H9 (cell line): ENCODE measurements at regions not wholly inside any gene's neighbourhood (a gene's known extent, or its start where the extent isn't known, plus 50 kb on each side); places are given as distances from the start of the nearest gene placed in this dataset.

Source experiments
- DNase-seq: peaks from one replicate; pipeline ENCODE4 v3.0.0-alpha.2; 2017
- H2AFZ ChIP-seq: one replicate; pipeline ENCODE4 v1.6.1; 2013; ENCODE audit warnings: mild to moderate bottlenecking, low read length, control low read depth, moderate library complexity
- H2AK5ac ChIP-seq: 2 replicates; pipeline ENCODE4 v1.6.1; 2013; ENCODE audit warnings: low read length, control low read depth, mixed read lengths; ENCODE audit not compliant: insufficient read length
- H2BK120ac ChIP-seq: one replicate; pipeline ENCODE4 v1.6.1; 2013; ENCODE audit warnings: low read depth, mild to moderate bottlenecking, low read length, control low read depth, inconsistent platforms; ENCODE audit not compliant: poor library complexity, severe bottlenecking
- H2BK12ac ChIP-seq: 2 replicates; pipeline ENCODE4 v1.6.1; 2013; ENCODE audit warnings: low read length, control low read depth, mixed read lengths, low read depth; ENCODE audit not compliant: insufficient read length
- H2BK15ac ChIP-seq: 2 replicates; pipeline ENCODE4 v1.6.1; 2013; ENCODE audit warnings: low read depth, low read length, control low read depth
- H2BK20ac ChIP-seq: one replicate; pipeline ENCODE4 v1.6.1; 2013; ENCODE audit warnings: low read depth, mild to moderate bottlenecking, low read length, control low read depth, inconsistent platforms; ENCODE audit not compliant: poor library complexity, severe bottlenecking
- H2BK5ac ChIP-seq: 2 replicates; pipeline ENCODE4 v1.6.1; 2013; ENCODE audit warnings: low read length, control low read depth, mixed read lengths; ENCODE audit not compliant: insufficient read length
- H3K14ac ChIP-seq: 2 replicates; pipeline ENCODE4 v1.6.1; 2013; ENCODE audit warnings: low read length, control low read depth; ENCODE audit not compliant: insufficient read depth
- H3K18ac ChIP-seq: 2 replicates; pipeline ENCODE4 v1.6.1; 2013; ENCODE audit warnings: low read depth, mild to moderate bottlenecking, mixed read lengths, low read length, control low read depth; ENCODE audit not compliant: insufficient read length
- H3K23ac ChIP-seq: 2 replicates; pipeline ENCODE4 v1.6.1; 2013; ENCODE audit warnings: low read length, control low read depth, mixed read lengths, low read depth; ENCODE audit not compliant: insufficient read length
- H3K23me2 ChIP-seq: 2 replicates; pipeline ENCODE4 v1.6.1; 2013; ENCODE audit warnings: low read depth, mild to moderate bottlenecking, mixed read lengths, low read length, control low read depth; ENCODE audit not compliant: insufficient read length, poor library complexity, severe bottlenecking
- H3K27ac ChIP-seq: 2 replicates; pipeline ENCODE4 v1.5.1; 2013; ENCODE audit warnings: low read length, control low read depth, mixed read lengths, low read depth; ENCODE audit not compliant: insufficient read length
- H3K27me3 ChIP-seq: 2 replicates; pipeline ENCODE4 v1.6.1; 2013; ENCODE audit warnings: low read length, control low read depth, inconsistent platforms; ENCODE audit not compliant: insufficient read depth
- H3K4ac ChIP-seq: 2 replicates; pipeline ENCODE4 v1.6.1; 2013; ENCODE audit warnings: low read depth, mild to moderate bottlenecking, control low read depth, inconsistent platforms, low read length, moderate library complexity
- H3K4me1 ChIP-seq: 2 replicates; pipeline ENCODE4 v1.6.1; 2013; ENCODE audit warnings: low read length, control low read depth, inconsistent platforms; ENCODE audit not compliant: insufficient read depth
- H3K4me2 ChIP-seq: 2 replicates; pipeline ENCODE4 v1.6.1; 2013; ENCODE audit warnings: low read length, control low read depth, mixed read lengths; ENCODE audit not compliant: insufficient read length, insufficient read depth
- H3K56ac ChIP-seq: 2 replicates; pipeline ENCODE4 v1.6.1; 2013; ENCODE audit warnings: low read depth, mild to moderate bottlenecking, mixed read lengths, low read length, control low read depth; ENCODE audit not compliant: insufficient read length
- H3K79me1 ChIP-seq: 2 replicates; pipeline ENCODE4 v1.6.1; 2013; ENCODE audit warnings: low read depth, mild to moderate bottlenecking, moderate library complexity, low read length, control low read depth, inconsistent platforms; ENCODE audit not compliant: insufficient read depth, poor library complexity, severe bottlenecking
- H3K79me2 ChIP-seq: 2 replicates; pipeline ENCODE4 v1.6.1; 2013; ENCODE audit warnings: low read length, control low read depth, inconsistent platforms; ENCODE audit not compliant: insufficient read depth
- H3K9ac ChIP-seq: 2 replicates; pipeline ENCODE4 v1.6.1; 2013; ENCODE audit warnings: low read length, control low read depth, mixed read lengths; ENCODE audit not compliant: insufficient read length; ENCODE audit errors: extremely low read depth
- H3K9me3 ChIP-seq: one replicate; pipeline ENCODE4 v1.6.1; 2013; ENCODE audit warnings: low read depth, low read length, inconsistent platforms; ENCODE audit not compliant: control insufficient read depth
- H3T11ph ChIP-seq: one replicate; pipeline ENCODE4 v1.6.1; 2013; ENCODE audit warnings: mild to moderate bottlenecking, low read length, control low read depth, inconsistent platforms
- H4K20me1 ChIP-seq: one replicate; pipeline ENCODE4 v1.6.1; 2013; ENCODE audit not compliant: control insufficient read depth, insufficient read length, insufficient read depth
- H4K5ac ChIP-seq: 2 replicates; pipeline ENCODE4 v1.6.1; 2013; ENCODE audit warnings: low read depth, mild to moderate bottlenecking, mixed read lengths, low read length, control low read depth; ENCODE audit not compliant: insufficient read length
- H4K8ac ChIP-seq: replicated peaks from 2 replicates; pipeline ENCODE4 v1.6.1; 2013; ENCODE audit warnings: low read length, control low read depth, mixed read lengths, low read depth; ENCODE audit not compliant: insufficient read length
- H4K91ac ChIP-seq: 2 replicates; pipeline ENCODE4 v1.6.1; 2013; ENCODE audit warnings: low read depth, mild to moderate bottlenecking, moderate library complexity, mixed read lengths, low read length, control low read depth; ENCODE audit not compliant: insufficient read length
- H3K27ac Mint-ChIP-seq, 3 experiments: 2 replicates in 2 of 3; 3 replicates in 1 of 3; pipeline ENCODE4 v1.8.0; 2020 to 2021; ENCODE audit warnings: mixed read lengths in 3 of 3, mild to moderate bottlenecking in 1 of 3, moderate library complexity in 1 of 3
- H3K27me3 Mint-ChIP-seq: 2 replicates; pipeline ENCODE4 v1.8.0; 2021; ENCODE audit warnings: low read depth, mild to moderate bottlenecking, moderate library complexity, mixed read lengths
- H3K36me3 Mint-ChIP-seq, 3 experiments: 2 replicates in 2 of 3; 3 replicates in 1 of 3; pipeline ENCODE4 v1.8.0; 2020 to 2021; ENCODE audit warnings: low read depth in 3 of 3, mixed read lengths in 3 of 3; ENCODE audit not compliant: insufficient read depth in 1 of 3
- H3K4me1 Mint-ChIP-seq, 2 experiments: 2 replicates each; pipeline ENCODE4 v1.8.0; 2020; ENCODE audit warnings: mixed read lengths in 2 of 2
- H3K4me3 Mint-ChIP-seq, 2 experiments: 2 replicates in 1 of 2; 3 replicates in 1 of 2; pipeline ENCODE4 v1.8.0; 2020 to 2021; ENCODE audit warnings: mild to moderate bottlenecking in 2 of 2, mixed read lengths in 2 of 2, moderate library complexity in 1 of 2
- H3K9me3 Mint-ChIP-seq, 2 experiments: 2 replicates in 1 of 2; 3 replicates in 1 of 2; pipeline ENCODE4 v1.8.0; 2020; ENCODE audit warnings: mild to moderate bottlenecking in 2 of 2, mixed read lengths in 2 of 2, moderate library complexity in 1 of 2
- WGBS: extraction: QIAGEN DNeasy Blood & Tissue Kit; methylation state at CpG from one replicate; pipeline ENCODE4 v1.1.7; 2013; ENCODE audit warnings: missing lambda C conversion rate, low lambda C conversion rate, mixed read lengths; ENCODE audit not compliant: insufficient read length; ENCODE audit errors: extremely low coverage; 5-methylcytosine and 5-hydroxymethylcytosine counted together
- TF ChIP-seq, protein P1 (sequence below): fragments of 200-600 bp; sonication (generic); conservative IDR thresholded peaks from 3 replicates; pipeline ENCODE4 v1.8.0; 2021; ENCODE audit warnings: antibody characterized with exemption, mild to moderate bottlenecking

DNA sequence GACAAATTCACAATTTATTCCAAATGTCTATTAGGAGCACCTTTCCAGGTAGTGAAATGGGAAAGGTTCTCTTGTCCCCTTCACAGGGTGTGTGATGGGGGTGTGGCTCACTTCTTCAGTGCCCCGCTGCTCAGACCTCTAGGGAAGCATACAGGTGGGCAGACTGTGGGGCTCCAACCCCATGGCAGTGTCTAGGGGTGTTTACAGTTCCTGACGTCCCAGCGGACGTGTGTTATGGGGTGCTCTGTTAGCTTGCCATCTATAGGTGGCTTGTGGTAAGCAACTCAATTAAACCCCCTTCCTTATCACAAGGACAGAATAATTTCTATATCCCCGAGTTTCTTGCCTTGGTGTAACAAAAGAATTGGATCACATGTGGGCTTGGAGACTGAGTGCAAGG lies 67.4 kb upstream of the SPINK5 start:
- H3K56ac ChIP-seq: no peak overlapping the region
- Mint-ChIP-seq H3K4me1 (peaks cover 6 to 7% of the 10 kb centered on the region in 2 experiments; a peak in 3 of 4 replicates), H3K27me3 (no peaks in the 10 kb centered on the region), H3K4me3 (no peak overlapping the region), H3K9me3 (peaks cover 12 to 16% of the 10 kb centered on the region in 2 experiments), H3K27ac (no peak overlapping the region), H3K36me3 (peaks cover 8 to 21% (median 17%) of the 10 kb centered on the region in 3 experiments)
- no peaks in the 10 kb centered on the region for H3K23me2 ChIP-seq
- DNase-seq: no peak
- no peak overlapping the region for H3K9ac ChIP-seq
- no peaks in the 10 kb centered on the region for H4K20me1 ChIP-seq
- TF ChIP-seq, protein P1, sequence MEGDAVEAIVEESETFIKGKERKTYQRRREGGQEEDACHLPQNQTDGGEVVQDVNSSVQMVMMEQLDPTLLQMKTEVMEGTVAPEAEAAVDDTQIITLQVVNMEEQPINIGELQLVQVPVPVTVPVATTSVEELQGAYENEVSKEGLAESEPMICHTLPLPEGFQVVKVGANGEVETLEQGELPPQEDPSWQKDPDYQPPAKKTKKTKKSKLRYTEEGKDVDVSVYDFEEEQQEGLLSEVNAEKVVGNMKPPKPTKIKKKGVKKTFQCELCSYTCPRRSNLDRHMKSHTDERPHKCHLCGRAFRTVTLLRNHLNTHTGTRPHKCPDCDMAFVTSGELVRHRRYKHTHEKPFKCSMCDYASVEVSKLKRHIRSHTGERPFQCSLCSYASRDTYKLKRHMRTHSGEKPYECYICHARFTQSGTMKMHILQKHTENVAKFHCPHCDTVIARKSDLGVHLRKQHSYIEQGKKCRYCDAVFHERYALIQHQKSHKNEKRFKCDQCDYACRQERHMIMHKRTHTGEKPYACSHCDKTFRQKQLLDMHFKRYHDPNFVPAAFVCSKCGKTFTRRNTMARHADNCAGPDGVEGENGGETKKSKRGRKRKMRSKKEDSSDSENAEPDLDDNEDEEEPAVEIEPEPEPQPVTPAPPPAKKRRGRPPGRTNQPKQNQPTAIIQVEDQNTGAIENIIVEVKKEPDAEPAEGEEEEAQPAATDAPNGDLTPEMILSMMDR: 0 out of 3 replicates have a peak, but pooled peaks have one; percentile 29
- H3K4me2 ChIP-seq: no peak overlapping the region
- H2BK12ac ChIP-seq: no peak overlapping the region
- no peak overlapping the region for H2BK15ac ChIP-seq
- no peak overlapping the region for H3K23ac ChIP-seq
- H3K4ac ChIP-seq: no peak overlapping the region
- H2AFZ ChIP-seq: no peak overlapping the region
- no peaks in the 10 kb centered on the region for H3K4me1 ChIP-seq
- H3T11ph ChIP-seq: no peak overlapping the region
- no peak overlapping the region for H4K5ac ChIP-seq
- H2BK5ac ChIP-seq: no peak overlapping the region
- H3K79me1 ChIP-seq: no peaks in the 10 kb centered on the region
- no peak overlapping the region for H2BK120ac ChIP-seq
- no peak overlapping the region for H3K27ac ChIP-seq
- H3K79me2 ChIP-seq: no peaks in the 10 kb centered on the region
- H3K14ac ChIP-seq: no peak overlapping the region
- H2BK20ac ChIP-seq: no peak overlapping the region
- no peak overlapping the region for H2AK5ac ChIP-seq
- H4K8ac ChIP-seq: no peak overlapping the region
- peaks cover 7% of the 10 kb centered on the region for H3K9me3 ChIP-seq
- no peak overlapping the region for H4K91ac ChIP-seq
- WGBS: no CpG with 5 or more reads among the region's 5 CpGs
- H3K27me3 ChIP-seq: no peaks in the 10 kb centered on the region
- H3K18ac ChIP-seq: no peak overlapping the region
